ENCODE measurements at regions not wholly inside any gene's neighbourhood (a gene's known extent, or its start where the extent isn't known, plus 50 kb on each side); places are given as distances from the start of the nearest gene placed in this dataset.

DNA sequence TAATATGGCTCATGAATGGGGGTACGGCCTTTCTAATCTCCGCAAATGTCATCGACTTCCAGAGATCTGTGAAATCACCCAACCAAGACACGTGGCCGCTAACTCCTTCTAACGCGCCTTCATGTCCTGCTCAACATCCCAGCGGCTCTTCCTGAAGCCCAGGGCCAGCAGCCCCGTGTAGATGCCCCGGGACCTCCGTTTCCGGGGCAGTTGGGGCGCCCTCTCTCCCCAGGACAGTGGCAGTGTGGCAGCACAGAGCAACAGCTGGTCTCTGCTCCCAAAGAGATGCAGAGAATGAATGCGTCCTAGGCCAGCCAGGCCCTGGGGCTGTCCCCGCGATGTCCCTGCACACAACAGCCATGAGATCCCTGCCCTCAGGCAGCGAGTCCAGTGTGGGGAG lies 153.5 kb downstream of the RBFOX3 start:
- no peak for DNase-seq (ENCODE audit: low read depth in 3 of 3, low spot score in 2 of 3)

DNA sequence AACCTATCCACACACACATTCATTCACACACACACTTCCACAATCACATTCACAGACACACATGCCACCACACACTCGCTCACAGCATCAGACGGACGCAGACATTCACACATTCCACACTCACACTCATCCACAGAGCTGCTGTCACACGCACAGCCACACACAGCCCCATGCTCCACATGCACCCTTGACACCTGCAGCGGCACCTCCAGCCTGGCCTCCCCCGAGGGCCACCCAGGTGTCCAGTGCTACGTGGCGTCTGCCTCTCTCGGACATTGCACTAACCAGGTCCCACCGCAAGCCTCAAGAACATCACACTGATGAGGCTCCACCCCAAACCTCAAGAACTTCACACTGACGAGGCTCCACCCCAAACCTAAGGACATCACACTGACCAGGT lies 155.2 kb downstream of the RBFOX3 start:
- no peak for DNase-seq (ENCODE audit: low read depth in 3 of 3, low spot score in 2 of 3)

DNA sequence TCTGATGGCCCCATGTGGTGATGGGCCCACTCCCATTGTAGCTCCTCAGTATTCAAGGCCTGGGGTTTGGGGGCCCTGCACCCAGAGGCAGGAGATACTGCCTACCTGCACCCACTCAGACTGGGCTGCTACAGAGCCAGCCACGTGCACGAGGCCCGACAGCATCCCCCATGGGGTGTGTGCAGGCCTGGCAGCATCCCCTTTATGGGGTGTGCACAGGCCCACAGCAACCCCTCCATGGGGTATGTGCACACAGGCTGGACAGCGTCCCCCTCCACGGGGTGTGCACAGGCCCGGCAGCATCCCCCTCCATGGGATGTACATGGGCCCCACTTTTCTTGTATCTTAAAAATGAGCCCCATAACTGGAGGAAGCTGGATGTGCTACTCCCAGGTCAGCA lies 156.0 kb downstream of the RBFOX3 start:
- no peak for DNase-seq (ENCODE audit: low read depth in 3 of 3, low spot score in 2 of 3)

DNA sequence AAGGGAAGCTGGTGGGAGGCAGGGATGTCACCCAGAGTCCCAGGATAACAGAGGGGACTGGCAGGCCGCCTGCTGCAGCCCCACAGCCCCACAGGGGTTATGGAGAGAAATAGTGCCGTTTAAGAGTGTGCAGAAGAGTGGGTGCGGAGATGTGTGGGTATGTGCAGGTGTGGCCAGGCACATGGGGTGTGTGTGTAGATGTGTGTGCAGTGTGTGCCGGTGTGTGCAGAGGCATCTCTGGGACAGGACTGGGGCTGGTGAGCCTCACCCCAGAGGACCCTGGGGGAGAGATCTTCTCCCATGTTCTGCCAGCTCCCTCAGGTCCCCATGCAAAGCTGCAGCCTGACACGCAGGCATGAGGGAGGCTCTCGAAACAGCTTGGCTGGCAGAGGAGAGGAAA lies 157.4 kb downstream of the RBFOX3 start:
- DNase-seq (ENCODE audit: low read depth in 3 of 3, low spot score in 2 of 3): no peak

DNA sequence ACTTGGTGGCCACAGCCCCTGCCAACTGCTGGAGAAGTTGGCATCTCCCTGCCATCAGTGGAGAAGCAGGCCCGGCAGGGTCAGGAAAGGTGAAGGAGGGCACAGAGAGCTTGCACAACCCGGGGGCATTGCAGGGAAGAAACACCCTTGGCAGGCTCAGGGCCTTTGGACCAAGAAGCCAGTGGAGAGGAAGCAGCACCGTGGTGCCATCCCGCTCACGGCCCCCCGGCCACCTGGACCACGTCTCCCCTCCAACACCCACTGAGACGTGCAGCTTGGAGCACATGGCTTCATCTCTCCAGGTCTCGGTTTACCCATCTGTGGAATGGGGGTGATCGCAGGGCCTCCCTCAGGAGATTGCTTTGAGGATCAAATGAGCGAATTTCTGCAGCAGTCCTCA lies 158.1 kb downstream of the RBFOX3 start:
- DNase-seq (ENCODE audit: low read depth in 3 of 3, low spot score in 2 of 3): no peak

GRCh38 chr17:79451167-79451566 lies 159.7 kb downstream of the RBFOX3 start:
- no peak for DNase-seq (ENCODE audit: low read depth in 3 of 3, low spot score in 2 of 3)

DNA sequence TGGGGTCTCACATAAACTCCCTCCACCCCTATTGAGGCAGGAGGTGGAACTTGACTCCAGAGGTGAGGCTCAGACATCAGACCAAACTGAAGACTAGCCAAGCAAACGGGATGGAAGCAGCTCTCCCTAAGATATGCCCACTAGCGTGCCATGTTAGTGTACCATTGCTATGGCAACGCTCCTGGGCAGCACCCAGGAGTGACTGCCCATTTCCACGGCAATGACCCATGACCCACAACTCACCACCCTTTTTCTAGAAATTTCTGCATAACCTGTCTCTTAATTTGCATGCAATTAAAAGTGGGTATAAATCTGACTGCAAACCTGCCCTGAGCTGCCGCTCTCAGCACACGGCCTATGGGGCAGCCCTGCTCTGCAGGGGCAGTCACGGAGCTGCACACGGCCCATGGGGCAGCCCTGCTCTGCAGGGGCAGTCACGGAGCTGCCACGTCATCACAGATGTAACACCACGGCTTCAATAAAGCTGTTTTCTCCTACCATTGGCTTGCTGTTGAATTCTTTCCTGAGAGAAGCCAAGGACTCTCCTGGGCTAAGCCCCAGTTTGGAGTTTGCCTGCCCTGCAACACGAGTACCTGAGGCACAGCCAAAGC lies 164.3 kb downstream of the RBFOX3 start:
- DNase-seq (ENCODE audit: low read depth in 3 of 3, low spot score in 2 of 3): no peak

DNA sequence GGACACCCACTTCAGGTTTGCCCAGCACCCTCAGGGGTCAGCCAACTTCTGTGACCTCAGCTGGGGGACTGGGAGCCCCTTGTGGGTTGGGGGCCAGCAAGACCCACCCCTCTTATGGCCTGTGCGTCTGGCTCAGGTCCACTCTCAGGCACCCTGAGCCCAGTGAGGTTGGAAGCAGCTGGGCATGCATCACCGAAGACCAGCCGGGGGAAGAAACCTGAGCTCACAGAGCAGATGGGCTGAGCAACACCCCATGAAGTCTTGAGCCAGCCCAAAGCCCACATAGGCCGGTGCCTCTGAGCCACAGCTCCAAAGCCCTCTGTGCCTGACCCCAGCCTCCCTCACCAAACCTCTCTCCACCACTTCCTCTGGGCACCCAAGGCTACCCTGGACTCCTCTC lies 166.7 kb downstream of the RBFOX3 start:
- DNase-seq (ENCODE audit: low read depth in 3 of 3, low spot score in 2 of 3): no peak

DNA sequence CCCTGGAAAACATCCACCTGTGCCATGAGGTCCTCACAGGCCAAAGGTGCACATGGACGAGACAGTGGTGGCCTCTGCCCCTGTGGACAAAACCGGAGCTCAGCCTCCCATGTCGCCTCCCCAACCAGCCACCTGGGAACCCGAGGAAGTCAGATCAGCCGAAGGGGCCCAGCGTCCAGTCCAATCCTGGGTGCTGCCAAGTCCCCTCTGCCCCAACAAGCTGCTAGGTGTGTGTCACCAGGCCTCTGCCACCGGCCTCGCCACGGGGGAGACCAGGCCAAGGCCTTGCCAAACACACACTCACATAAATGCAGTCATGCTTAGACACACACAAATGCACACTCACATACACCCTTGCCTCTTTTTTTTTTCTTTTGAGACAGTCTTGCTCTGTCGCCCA lies 167.8 kb downstream of the RBFOX3 start:
- no peak for DNase-seq (ENCODE audit: low read depth in 3 of 3, low spot score in 2 of 3)

GRCh38 chr17:79441356-79442160 lies 169.3 kb downstream of the RBFOX3 start:
- no peak for DNase-seq (ENCODE audit: low read depth in 3 of 3, low spot score in 2 of 3)

GRCh38 chr17:79440251-79440650 lies 170.6 kb downstream of the RBFOX3 start:
- no peak for DNase-seq (ENCODE audit: low read depth in 3 of 3, low spot score in 2 of 3)

DNA sequence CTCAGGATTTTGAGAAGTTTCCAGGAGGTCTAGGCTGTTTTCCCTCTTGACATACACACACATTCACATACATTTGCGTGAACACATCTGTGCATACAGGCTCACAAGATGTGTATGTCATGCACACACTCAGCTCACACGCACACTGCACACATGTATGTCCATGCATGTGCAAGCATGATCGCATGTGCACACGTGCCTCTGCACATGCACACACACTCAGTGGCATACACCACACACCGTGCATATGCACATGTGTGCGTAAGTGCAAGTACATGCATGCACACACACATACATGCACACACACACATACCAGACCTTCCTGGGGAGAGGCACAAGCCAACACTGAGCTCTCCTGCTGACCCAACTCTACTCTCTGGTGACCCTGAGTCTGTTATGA lies 171.4 kb downstream of the RBFOX3 start:
- DNase-seq (ENCODE audit: low read depth in 3 of 3, low spot score in 2 of 3): no peak

GRCh38 chr17:79438546-79439334 lies 172.1 kb downstream of the RBFOX3 start:
- no peak for DNase-seq (ENCODE audit: low read depth in 3 of 3, low spot score in 2 of 3)

DNA sequence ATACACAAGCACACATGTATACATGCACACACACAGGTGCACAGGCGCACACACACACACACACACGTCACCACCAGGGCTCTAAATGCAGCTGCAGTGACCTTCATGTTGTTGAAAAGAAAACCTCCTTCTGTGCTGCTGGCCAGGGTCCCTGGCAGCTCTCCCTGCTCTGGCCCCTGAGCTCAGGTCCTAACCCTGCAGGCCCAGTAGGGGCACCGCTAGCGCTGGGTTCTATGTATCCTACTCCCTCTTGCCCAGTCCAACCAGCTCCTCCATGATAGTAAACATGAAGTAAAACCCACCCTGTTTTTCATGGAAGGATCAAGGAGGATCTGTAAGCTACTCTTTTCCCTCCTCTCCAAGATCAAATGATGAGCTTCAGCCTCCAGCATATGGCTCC lies 172.8 kb downstream of the RBFOX3 start:
- DNase-seq (ENCODE audit: low read depth in 3 of 3, low spot score in 2 of 3): no peak

GRCh38 chr17:79437081-79437480 lies 173.8 kb downstream of the RBFOX3 start:
- DNase-seq (ENCODE audit: low read depth in 3 of 3, low spot score in 2 of 3): no peak

GRCh38 chr17:79435962-79436361 lies 174.9 kb downstream of the RBFOX3 start:
- no peak for DNase-seq (ENCODE audit: low read depth in 3 of 3, low spot score in 2 of 3)

DNA sequence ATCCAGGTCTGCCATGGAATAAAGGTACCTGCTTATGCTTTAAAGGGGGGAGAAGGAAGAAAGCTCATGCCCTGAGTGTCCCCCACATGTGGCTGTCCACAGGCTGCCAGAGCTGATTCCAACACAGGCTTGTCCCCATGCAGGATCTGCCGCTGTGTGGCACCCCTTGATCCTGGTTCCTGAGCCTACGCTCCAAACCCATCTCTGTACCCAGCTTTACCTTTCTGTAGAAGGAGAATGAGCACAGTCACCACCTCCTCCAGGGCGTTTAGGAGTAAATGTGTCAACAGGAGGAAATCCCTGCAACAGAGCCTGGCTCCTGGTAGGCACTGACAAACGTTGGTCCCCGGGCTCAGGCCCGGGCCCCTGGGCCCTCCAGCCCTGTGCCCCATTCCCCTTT lies 175.6 kb downstream of the RBFOX3 start:
- no peak for DNase-seq (ENCODE audit: low read depth in 3 of 3, low spot score in 2 of 3)

GRCh38 chr17:79434215-79434614 lies 176.6 kb downstream of the RBFOX3 start:
- DNase-seq (ENCODE audit: low read depth in 3 of 3, low spot score in 2 of 3): no peak

GRCh38 chr17:79433379-79433778 lies 177.5 kb downstream of the RBFOX3 start:
- no peak for DNase-seq (ENCODE audit: low read depth in 3 of 3, low spot score in 2 of 3)

DNA sequence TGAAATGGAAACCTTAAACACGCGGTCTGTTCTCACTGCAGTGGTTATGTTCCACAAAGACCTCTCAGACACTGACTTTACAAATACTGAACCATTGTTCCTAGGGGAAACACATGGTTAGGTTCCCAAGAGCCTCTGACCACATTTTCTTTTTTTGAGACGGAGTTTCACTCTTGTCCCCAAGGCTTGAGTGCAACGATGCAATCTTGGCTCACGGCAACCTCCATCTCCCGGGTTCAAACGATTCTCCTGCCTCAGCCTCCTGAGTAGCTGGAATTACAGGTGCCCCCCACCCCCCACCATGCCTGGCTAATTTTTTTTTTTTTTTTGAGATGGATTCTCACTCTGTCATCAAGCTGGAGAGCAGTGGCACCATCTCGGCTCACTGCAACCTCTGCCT lies 179.7 kb downstream of the RBFOX3 start:
- DNase-seq (ENCODE audit: low read depth in 3 of 3, low spot score in 2 of 3): no peak

DNA sequence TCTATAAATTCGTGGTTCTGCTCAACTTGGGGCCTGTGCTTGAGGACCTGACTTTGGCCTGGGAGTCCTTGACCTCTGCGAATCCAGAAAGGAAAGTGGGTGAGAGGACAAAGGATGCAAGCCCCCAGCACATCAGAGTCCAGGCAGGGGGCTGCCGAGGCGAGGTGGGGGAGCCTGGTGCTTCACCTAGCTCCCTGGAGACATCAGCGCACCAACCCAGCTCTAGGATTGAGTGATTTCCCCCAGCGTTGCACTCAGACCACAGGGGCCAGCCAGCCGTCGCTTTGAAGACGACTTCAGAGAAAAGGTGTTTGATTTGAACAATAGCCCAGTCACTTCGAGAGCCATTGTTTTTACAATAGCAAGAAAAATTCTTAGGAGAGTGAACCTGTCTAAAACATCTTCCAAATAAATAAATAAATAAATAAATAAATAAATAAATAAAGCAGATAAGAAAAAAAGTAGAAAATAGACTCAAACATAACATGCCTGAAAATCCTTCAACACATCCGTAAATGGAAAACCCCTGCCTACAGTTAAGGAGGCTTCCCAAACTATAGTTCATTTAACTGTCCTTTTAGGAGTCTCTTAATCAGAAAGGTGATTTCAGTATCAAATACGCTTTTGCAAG lies 180.9 kb downstream of the RBFOX3 start:
- no peak for DNase-seq (ENCODE audit: low read depth in 3 of 3, low spot score in 2 of 3)

Data from right renal cortex interstitium (tissue), 3 donors.